ENCODE measurements at regions not wholly inside any gene's neighbourhood (a gene's known extent, or its start where the extent isn't known, plus 50 kb on each side); places are given as distances from the start of the nearest gene placed in this dataset.

DNA sequence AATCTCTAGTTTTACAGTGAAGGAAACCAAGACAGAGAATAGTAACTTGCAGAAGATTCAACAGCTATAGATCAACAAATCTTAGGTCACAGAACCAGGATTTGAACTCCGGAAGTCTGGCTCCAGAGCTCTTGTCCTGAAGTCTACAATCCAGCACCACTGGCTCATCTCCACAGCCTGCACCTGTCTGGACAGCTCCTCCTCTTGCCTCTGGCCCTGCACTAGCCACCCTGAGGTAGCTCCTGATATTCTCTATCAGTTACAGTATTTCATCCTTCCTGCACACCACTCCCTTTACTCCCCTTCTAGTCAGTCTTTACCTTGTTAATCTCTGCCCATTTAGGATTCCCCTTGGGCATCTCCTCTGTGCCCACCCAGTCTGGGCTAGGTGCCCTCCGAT is 58.1 kb upstream of the LNX1 start:
- TF ChIP-seq, protein P1, sequence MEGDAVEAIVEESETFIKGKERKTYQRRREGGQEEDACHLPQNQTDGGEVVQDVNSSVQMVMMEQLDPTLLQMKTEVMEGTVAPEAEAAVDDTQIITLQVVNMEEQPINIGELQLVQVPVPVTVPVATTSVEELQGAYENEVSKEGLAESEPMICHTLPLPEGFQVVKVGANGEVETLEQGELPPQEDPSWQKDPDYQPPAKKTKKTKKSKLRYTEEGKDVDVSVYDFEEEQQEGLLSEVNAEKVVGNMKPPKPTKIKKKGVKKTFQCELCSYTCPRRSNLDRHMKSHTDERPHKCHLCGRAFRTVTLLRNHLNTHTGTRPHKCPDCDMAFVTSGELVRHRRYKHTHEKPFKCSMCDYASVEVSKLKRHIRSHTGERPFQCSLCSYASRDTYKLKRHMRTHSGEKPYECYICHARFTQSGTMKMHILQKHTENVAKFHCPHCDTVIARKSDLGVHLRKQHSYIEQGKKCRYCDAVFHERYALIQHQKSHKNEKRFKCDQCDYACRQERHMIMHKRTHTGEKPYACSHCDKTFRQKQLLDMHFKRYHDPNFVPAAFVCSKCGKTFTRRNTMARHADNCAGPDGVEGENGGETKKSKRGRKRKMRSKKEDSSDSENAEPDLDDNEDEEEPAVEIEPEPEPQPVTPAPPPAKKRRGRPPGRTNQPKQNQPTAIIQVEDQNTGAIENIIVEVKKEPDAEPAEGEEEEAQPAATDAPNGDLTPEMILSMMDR (IDR thresholded peaks at IDR 0.05; ENCODE audit: borderline replicate concordance, control extremely low read depth, extremely low read depth, insufficient read depth, missing control alignments): no peak
- in situ Hi-C loops (cut with MboI; ENCODE audit: low sequenced_read_pairs, unreplicated experiment): no loop called here
- DNase-seq (ENCODE audit: low spot score): no peak

DNA sequence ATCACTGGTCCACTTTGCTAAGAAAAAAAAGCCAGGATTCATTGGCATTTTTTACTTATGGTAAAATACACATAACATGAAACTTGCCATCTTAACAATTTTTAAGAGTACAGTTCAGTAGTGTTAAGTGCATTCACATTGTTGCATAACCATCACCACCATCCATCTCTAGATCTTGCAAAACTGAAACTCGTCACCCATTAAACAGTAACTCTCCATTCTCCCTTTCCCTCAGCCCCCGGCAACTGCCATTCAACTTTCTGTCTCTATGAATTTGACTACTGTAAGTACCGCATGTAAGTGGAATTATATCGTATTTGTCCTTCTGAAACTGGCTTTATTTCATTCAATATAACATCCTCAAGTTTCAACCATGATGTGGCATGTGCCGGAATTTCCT is 56.3 kb upstream of the LNX1 start:
- in situ Hi-C loops (cut with MboI; ENCODE audit: low sequenced_read_pairs, unreplicated experiment): no loop called here
- no peak for DNase-seq (ENCODE audit: low spot score)
- TF ChIP-seq, protein P1 (IDR thresholded peaks at IDR 0.05; ENCODE audit: borderline replicate concordance, control extremely low read depth, extremely low read depth, insufficient read depth, missing control alignments): no peak

DNA sequence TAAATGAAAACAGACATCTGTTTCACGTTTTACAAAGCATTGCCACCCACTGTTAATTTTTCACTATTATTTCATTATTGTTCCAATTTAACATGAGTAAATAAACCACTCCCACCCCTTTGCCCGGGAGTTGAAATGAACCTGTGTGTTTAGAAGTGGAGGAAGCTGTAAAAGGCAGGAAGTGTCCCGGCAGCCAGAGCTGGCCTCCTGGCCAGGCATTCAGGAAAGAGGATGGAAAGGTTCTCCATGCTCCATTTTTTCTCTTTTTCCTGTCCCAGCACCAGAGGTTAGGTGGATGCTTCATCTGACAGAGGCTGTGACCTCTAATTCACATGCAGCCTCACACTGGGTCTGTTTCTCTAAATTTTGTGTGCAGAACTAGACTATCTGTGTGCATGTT is 55.5 kb upstream of the LNX1 start:
- DNase-seq (ENCODE audit: low spot score): no peak
- TF ChIP-seq, protein P1 (IDR thresholded peaks at IDR 0.05; ENCODE audit: borderline replicate concordance, control extremely low read depth, extremely low read depth, insufficient read depth, missing control alignments): no peak
- in situ Hi-C loops (cut with MboI; ENCODE audit: low sequenced_read_pairs, unreplicated experiment): no loop called here

DNA sequence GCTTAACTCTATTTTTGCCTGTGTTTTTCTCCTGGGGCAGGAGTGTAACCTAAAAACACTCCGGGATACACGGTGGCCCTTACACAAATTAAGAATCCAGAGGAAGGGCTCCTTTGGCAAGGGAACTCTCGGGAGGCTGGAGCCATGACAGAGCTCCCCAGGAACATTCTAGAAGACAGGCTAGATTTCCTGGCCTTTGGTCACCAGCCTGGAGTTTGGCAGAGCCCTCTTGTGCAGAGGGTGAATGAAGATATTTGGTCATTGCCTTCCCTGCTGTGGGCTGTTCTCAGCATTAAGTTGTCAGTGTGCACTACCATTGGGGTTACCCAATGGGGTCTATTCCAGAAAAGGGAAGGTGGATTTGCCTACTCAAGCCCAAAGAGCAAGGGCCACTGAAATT is 53.8 kb upstream of the LNX1 start:
- TF ChIP-seq, protein P1 (IDR thresholded peaks at IDR 0.05; ENCODE audit: borderline replicate concordance, control extremely low read depth, extremely low read depth, insufficient read depth, missing control alignments): no peak
- DNase-seq (ENCODE audit: low spot score): no peak
- in situ Hi-C loops (cut with MboI; ENCODE audit: low sequenced_read_pairs, unreplicated experiment): no loop called here

DNA sequence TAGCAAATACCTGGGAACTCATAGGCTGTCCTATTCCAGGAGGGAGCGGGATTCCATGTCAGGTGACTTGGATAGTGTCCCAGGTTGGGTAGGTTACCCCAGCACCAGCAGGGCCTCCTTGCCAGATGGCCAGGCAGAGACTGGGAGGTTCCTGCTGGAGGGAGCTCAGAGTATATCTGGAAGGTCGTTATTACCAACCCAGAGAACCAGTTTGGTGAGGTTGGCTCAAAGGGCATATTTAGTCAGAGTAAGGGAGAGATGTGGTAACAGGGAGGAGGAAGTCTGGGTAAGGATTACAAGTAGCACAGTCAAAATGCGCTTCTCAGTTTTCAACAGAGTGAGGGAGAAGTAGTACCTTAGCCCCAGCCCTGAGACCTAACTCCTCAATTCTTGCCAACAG is 53.3 kb upstream of the LNX1 start:
- no peak for DNase-seq (ENCODE audit: low spot score)
- TF ChIP-seq, protein P1 (IDR thresholded peaks at IDR 0.05; ENCODE audit: borderline replicate concordance, control extremely low read depth, extremely low read depth, insufficient read depth, missing control alignments): no peak
- in situ Hi-C loops (cut with MboI; ENCODE audit: low sequenced_read_pairs, unreplicated experiment): no loop called here

Measured in GM13976 (cell line).